Ishikawa (cell line): ENCODE measurements at regions not wholly inside any gene's neighbourhood (a gene's known extent, or its start where the extent isn't known, plus 50 kb on each side); places are given as distances from the start of the nearest gene placed in this dataset.

ENCODE experiments used
- CEBPB ChIP-seq: IDR thresholded peaks from 2 replicates; pipeline ENCODE4 v1.6.1; 2012
- CREB1 ChIP-seq: IDR thresholded peaks from 2 replicates; pipeline ENCODE4 v1.6.1; 2012; ENCODE audit warnings: low read depth
- EGR1 ChIP-seq: IDR thresholded peaks from 2 replicates; pipeline ENCODE4 v1.6.1; 2012
- EP300 ChIP-seq: IDR thresholded peaks from 2 replicates; pipeline ENCODE4 v1.6.1; 2012; ENCODE audit warnings: borderline replicate concordance
- FOXM1 ChIP-seq: IDR thresholded peaks from 2 replicates; pipeline ENCODE4 v1.6.1; 2012; ENCODE audit warnings: low read depth, borderline replicate concordance
- NFIC ChIP-seq: IDR thresholded peaks from 2 replicates; pipeline ENCODE4 v1.6.1; 2012
- RAD21 ChIP-seq: IDR thresholded peaks from 2 replicates; pipeline ENCODE4 v1.6.1; 2012; ENCODE audit warnings: low read depth
- TAF1 ChIP-seq: IDR thresholded peaks from 2 replicates; pipeline ENCODE4 v1.6.1; 2012; ENCODE audit warnings: low read depth, mild to moderate bottlenecking
- TCF12 ChIP-seq: IDR thresholded peaks from 2 replicates; pipeline ENCODE4 v1.6.1; 2012; ENCODE audit warnings: low read depth
- TEAD4 ChIP-seq: IDR thresholded peaks from 2 replicates; pipeline ENCODE4 v1.6.1; 2012
- YY1 ChIP-seq: IDR thresholded peaks from 2 replicates; pipeline ENCODE4 v1.6.1; 2012; ENCODE audit warnings: low read depth
- ZBTB7A ChIP-seq: IDR thresholded peaks from 2 replicates; pipeline ENCODE4 v1.6.1; 2012; ENCODE audit warnings: low read depth
- TF ChIP-seq, protein P1 (sequence below): IDR thresholded peaks from 2 replicates; pipeline ENCODE4 v1.6.1; 2012
- TF ChIP-seq, protein P2 (sequence below): IDR thresholded peaks from 2 replicates; pipeline ENCODE4 v1.6.1; 2012
- TF ChIP-seq, protein P3 (sequence below): IDR thresholded peaks from 2 replicates; pipeline ENCODE4 v1.6.1; 2012; ENCODE audit warnings: low read depth, mild to moderate bottlenecking

DNA sequence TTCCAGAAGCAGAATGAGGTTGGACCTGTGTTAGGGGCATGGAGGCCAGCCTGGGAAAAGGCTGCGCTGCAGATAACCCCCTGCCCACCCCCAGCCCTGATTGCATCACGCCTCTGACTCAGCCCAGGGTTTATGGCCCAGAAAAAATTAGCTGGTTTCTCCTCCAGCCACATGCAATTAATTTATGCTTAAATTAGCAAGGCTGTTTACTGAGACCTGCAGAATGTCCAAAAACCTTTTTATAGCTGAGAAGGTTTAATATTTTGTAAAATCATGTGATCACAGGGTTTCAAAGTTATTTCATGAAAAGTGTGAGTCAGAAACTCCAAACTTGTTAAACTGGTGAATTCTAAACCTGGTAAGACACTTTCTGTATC is 123.1 kb upstream of the HDAC4 start:
- no peak for TF ChIP-seq FOXM1
- TF ChIP-seq CEBPB, result 0 out of 2 replicates have a peak, but pooled peaks have one; percentile 10

DNA sequence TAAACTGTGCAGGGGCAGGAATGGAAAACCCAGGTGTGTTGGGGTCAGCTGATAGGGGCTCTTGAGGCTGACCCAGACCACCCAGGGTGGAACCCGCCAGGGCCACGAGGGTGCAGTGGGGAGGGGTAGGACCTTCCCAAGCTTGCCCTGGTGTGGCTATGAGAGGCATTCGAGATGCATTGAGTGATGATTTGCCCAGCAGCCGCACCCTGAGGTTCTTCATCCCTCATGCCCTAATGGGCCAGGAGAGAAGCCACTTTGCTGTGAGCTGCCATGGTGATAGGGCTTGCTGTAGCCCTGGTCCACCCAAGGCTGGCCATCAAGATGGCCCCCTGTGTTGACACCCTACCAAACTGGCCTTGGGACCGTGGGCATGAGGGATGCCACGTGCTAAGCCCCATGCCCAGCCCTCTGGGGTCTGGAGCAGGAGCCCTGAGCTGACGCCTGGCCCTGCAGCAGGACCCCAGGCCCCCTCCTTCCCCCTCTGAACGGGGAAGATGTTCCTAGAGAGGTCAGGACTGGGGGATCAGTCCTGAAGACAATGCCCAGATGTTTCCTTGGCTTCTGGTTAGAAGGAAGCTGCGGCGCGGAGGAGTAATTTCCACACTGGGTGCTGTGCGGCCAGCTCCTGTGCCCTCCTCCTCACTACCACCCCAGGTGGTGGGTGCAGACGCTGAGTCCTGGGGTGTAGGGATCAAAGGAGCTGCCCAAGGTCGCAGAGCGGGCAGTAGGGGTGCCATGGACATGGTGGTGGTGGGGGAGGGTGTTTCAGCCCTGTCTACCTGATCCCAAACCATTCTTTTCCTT is 122.5 kb upstream of the HDAC4 start:
- TF ChIP-seq EP300, result no peak
- TF ChIP-seq, protein P1, sequence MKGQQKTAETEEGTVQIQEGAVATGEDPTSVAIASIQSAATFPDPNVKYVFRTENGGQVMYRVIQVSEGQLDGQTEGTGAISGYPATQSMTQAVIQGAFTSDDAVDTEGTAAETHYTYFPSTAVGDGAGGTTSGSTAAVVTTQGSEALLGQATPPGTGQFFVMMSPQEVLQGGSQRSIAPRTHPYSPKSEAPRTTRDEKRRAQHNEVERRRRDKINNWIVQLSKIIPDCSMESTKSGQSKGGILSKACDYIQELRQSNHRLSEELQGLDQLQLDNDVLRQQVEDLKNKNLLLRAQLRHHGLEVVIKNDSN, result no peak
- TF ChIP-seq, protein P2, sequence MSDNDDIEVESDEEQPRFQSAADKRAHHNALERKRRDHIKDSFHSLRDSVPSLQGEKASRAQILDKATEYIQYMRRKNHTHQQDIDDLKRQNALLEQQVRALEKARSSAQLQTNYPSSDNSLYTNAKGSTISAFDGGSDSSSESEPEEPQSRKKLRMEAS, result no peak
- TF ChIP-seq EGR1, result no peak
- TF ChIP-seq FOXM1, result no peak
- TF ChIP-seq TCF12, result no peak
- no peak for TF ChIP-seq CEBPB
- TF ChIP-seq YY1, result no peak
- no peak for TF ChIP-seq NFIC
- TF ChIP-seq RAD21, result no peak
- TF ChIP-seq TAF1, result no peak
- no peak for TF ChIP-seq TEAD4
- TF ChIP-seq ZBTB7A, result no peak
- TF ChIP-seq, protein P3, sequence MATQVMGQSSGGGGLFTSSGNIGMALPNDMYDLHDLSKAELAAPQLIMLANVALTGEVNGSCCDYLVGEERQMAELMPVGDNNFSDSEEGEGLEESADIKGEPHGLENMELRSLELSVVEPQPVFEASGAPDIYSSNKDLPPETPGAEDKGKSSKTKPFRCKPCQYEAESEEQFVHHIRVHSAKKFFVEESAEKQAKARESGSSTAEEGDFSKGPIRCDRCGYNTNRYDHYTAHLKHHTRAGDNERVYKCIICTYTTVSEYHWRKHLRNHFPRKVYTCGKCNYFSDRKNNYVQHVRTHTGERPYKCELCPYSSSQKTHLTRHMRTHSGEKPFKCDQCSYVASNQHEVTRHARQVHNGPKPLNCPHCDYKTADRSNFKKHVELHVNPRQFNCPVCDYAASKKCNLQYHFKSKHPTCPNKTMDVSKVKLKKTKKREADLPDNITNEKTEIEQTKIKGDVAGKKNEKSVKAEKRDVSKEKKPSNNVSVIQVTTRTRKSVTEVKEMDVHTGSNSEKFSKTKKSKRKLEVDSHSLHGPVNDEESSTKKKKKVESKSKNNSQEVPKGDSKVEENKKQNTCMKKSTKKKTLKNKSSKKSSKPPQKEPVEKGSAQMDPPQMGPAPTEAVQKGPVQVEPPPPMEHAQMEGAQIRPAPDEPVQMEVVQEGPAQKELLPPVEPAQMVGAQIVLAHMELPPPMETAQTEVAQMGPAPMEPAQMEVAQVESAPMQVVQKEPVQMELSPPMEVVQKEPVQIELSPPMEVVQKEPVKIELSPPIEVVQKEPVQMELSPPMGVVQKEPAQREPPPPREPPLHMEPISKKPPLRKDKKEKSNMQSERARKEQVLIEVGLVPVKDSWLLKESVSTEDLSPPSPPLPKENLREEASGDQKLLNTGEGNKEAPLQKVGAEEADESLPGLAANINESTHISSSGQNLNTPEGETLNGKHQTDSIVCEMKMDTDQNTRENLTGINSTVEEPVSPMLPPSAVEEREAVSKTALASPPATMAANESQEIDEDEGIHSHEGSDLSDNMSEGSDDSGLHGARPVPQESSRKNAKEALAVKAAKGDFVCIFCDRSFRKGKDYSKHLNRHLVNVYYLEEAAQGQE, result no peak
- no peak for TF ChIP-seq CREB1

DNA sequence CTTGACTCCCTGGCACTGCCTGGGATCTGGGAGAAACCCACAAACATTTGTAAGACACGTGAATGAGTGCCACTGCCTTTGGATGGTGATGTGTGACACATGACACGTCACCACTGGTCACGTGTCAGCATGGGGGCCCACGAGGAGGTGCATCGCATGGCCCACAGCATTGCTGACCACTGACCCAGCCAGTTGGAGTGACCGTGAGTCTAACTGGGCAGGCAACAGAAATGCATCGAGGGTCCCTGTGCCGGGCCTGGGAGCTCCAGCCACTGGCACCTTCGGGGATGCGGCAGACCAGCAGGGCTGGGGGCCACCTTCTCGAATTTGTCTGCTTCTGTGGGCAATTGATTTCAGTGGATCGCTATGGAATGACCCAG is 121.9 kb upstream of the HDAC4 start:
- TF ChIP-seq, protein P3, result no peak
- TF ChIP-seq, protein P1, result no peak
- TF ChIP-seq NFIC, result no peak
- TF ChIP-seq, protein P2, result no peak
- no peak for TF ChIP-seq ZBTB7A
- no peak for TF ChIP-seq TCF12
- TF ChIP-seq FOXM1, result no peak
- TF ChIP-seq CREB1, result no peak
- TF ChIP-seq EGR1, result no peak
- TF ChIP-seq RAD21, result no peak
- no peak for TF ChIP-seq EP300
- TF ChIP-seq CEBPB, result no peak
- TF ChIP-seq YY1, result no peak
- TF ChIP-seq TEAD4, result no peak
- TF ChIP-seq TAF1, result no peak

DNA sequence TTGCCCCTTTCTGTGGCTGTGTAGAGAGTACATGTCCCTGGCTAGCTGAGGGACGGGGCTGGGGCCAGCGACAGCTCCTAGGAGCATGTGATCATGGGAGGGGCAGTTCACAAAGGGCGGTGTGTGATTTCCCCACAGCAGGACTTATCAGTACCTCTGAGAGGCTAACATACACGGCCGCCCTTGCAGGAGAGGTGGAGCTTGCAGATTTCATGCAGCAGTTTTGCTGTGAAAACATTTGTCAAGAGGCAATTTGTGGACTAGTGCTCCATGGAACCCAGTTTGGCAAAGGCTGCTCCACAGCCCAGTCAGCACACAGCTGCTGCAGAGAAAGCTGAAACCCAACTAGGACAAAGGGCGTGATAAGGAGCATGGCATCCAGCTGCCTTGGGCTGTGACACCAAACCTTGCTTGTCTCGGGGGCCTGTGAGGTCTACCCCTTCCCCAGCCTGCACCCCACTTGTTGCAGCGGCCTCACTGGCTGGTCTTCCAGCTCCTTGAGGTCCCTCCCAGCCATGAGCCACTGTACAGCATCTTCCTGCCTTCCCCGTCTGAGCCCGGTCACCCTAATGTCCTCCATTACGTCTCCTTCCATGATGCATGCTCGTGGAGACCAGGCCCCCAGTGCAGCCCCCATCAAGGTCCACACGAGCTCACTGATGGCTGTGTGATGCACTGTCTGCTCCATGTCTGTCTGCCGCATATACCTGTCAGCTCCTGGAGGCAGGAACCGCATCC is 121.4 kb upstream of the HDAC4 start:
- TF ChIP-seq YY1, result no peak
- no peak for TF ChIP-seq EP300
- TF ChIP-seq, protein P3, result no peak
- TF ChIP-seq FOXM1, result no peak
- no peak for TF ChIP-seq CEBPB
